Non-pigmented ciliary epithelial cell (primary cell): ENCODE measurements at regions not wholly inside any gene's neighbourhood (a gene's known extent, or its start where the extent isn't known, plus 50 kb on each side); places are given as distances from the start of the nearest gene placed in this dataset.

Source experiments
- DNase-seq: peaks from one replicate; pipeline ENCODE4 v3.0.0-alpha.2; 2010; ENCODE audit warnings: low read depth

DNA sequence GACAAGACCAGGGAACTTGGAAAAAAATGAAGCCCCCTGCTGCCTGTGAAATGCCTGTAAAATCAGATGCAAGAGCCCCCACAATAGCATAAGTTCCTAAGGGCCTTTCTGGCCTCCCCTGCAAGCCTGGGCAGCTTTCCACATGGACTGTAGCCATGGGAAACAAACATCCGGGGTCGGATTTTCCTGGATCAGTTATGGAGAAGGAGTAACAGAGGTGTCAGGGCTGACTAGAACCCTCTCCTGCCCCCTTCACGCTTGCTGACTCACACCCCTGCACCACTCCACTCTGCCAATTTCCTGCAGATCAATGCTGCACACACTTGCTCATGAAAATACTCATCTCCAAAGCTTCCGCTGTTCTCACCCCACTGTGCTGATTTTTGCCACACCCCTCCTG, 258.6 kb downstream of the CBLN1 start:
- no peak for DNase-seq

GRCh38 chr16:49022351-49022963, 259.2 kb downstream of the CBLN1 start:
- no peak for DNase-seq

GRCh38 chr16:49021136-49021535, 260.5 kb downstream of the CBLN1 start:
- peak; percentile 14 for DNase-seq

GRCh38 chr16:49020436-49020835, 261.2 kb downstream of the CBLN1 start:
- no peak for DNase-seq

DNA sequence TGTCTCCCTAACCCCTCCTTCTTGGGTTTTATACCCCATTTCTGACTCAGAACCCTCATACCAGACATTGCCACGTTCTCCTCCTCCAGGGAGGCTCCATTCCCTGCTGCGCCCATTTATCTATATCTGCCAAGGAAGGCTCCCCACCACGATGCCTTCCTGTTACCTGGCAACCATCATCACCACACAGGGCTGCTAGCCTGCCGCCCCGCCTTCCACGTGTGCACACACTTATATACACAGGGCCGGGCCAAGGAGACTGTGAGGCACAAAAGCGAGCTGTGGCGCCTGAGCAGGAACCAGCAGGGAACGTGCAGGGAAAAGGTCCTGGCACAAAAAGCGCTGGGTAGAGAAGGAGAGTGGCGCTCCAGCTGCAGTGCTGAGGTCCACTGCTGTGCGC, 261.8 kb downstream of the CBLN1 start:
- DNase-seq = no peak

DNA sequence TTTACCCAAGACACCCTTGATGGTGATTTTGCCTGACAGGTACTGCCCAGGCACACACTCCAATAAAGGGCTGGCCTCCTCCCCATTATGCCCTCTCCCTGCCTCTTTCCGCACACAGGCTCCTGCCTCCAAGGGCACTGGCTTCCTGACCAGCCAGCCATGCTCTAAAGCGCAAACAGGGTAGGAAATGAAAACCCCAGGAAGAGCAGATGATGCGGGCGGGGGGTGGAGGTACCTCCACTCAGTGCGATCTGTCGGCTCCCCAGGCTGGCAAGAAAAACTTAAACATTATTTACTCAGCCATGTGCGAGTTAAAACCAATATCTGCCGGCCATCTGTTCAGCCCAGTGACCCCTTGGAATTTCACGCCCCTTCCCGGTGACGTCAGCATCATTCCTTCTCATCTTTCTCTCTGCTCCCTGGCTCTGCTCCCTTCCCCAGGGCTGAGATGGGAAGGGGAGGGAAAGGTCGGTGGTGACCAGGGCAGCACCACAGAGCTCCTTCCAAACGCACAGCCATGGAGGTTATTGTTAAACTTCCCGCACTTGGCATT, 262.5 kb downstream of the CBLN1 start:
- no peak for DNase-seq

GRCh38 chr16:49018259-49018931, 263.2 kb downstream of the CBLN1 start:
- no peak for DNase-seq

DNA sequence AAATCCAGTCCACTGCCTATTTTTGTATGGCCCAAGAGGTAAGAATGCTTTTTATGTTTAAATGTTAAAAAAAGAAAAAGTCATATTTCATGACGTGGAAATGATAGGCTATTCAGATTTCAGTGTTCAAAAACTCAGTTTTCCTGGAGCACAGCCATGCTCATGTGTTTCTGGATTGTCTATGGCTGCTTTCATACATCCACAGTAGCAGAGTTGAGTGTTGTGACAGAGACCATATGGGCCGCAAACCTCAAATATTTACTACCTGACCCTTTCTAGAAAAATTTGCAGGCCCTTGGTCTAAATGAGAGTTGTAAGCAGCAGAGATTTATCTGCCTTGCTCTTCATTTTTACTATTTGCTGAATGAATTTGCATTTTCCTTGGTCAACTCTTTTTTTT, 264.1 kb downstream of the CBLN1 start:
- no peak for DNase-seq

DNA sequence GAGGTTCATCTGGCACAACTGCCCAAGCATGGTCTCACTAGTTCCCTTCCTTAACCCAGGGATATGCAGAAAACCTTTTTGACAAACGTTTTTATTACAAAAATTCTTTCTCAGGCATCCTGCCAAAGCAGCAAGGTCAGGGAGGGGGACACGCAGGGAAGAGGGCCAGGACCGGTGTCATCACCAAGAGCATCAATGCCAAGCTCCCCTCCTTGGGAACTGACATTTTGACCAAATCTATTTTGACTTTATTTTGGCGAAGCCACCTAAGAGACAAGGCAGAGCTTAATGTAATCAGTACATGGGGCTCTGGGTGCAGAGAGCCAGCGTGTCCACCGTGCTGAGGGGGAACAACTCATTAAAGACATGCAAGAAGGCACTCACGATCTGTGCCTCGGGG, 265.2 kb downstream of the CBLN1 start:
- DNase-seq = no peak

- no peak for DNase-seq
These were observed 266.4 kb downstream of the CBLN1 start for GRCh38 chr16:49015225-49015592.

- no peak for DNase-seq
These were observed 267.1 kb downstream of the CBLN1 start for GRCh38 chr16:49014277-49015224.

GRCh38 chr16:49013727-49014080, 267.9 kb downstream of the CBLN1 start:
- DNase-seq = no peak

- no peak for DNase-seq
These were observed 268.5 kb downstream of the CBLN1 start for GRCh38 chr16:49012961-49013726.

DNA sequence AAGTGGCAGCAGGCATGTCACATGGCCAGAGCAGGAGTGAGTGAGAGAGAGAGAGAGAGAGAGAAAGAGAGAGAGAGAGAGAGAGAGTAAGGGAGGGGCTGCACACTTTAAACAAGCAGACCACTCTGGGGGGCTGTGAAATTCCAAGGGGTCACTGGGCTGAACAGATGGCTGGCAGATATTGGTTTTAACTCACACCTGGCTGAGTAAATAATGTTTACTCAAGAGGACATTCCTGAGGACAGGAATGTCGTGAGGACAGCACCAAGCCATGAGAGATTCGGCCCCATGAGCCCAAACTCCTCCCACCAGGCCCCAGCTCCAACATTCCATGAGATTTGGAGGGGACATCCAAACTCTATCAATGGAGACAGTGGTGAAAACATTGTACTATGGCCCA, 269.7 kb downstream of the CBLN1 start:
- no peak for DNase-seq

DNA sequence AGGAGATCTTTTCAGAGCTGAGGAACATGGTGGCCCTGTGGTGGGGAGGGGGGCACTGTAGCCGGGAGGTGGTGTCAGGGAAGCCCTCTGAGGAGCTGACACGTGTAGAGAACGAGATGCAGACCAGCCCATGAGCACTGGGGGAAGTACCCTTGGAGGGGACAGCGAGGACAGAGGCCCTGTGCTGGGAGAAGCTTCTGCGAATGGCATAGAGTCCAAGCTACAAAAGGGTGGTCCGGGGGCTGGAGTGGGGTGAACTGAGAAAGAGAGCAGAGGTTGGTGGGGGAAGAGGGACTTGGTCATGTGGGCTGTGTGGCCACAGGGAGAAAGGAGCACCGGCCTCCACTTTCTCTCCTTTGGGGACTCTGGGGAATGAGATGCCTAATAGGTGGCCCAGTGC, 270.8 kb downstream of the CBLN1 start:
- DNase-seq = no peak

GRCh38 chr16:49010396-49010795, 271.2 kb downstream of the CBLN1 start:
- no peak for DNase-seq

- no peak for DNase-seq
These were observed 272.4 kb downstream of the CBLN1 start for GRCh38 chr16:49009204-49009603.

DNA sequence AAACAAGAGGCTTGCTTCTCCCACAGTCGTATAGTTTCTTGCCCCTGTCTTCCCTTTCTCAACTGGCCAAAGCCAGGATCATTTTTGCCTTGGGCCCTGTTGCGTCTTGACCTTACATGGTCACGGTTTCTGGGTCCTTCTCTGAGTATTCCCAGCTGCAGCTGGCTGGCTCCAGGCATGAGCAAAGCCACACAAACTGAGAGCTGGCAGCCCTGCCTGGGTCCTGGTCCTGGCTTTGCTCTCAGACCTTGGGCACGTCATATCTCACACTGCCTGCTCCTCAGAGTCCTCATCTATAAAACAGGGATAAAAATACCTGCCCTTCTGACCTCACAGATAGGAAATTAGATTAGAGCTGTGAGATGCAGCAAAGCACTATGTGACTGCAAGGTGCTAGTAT, 277.6 kb downstream of the CBLN1 start:
- no peak for DNase-seq

DNA sequence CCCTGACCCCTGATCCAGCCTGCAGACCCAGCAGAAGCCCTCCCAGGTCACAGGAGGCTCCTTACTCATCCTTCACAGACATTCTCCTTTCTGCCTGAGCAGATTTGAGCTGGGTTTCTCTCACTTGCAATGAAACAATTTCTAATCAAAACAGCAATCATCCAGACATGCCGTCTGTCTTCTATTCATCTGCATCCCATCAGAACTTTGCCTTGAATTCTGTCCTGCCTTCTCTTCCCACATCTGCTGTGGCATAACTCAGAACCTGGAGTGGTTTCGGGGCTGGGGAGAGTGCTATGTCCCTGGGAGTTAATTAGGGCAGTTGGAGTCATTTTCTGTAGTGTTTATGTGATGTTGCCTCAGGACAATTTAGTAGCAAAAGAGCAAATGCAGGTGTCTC, 278.6 kb downstream of the CBLN1 start:
- no peak for DNase-seq

DNA sequence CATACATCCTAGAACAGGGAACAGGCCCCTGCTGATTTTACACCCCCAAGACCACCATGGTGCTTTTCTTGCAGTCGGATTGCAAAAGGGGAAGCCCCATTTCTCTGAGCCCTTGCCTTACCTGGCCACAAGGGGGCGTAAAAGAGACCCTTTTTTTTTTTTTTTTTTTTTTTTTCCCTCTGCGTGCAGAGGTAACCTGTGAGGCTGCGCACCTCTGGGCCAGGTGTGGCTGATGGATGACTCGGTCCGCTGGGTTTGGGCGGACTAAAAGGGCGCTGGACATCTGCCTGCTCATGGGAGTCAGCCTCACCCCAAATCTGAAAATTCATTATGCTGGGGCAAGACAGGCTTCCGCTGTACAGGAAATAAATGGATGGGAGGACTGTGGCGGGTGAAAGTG, 281.0 kb downstream of the CBLN1 start:
- DNase-seq = no peak

DNA sequence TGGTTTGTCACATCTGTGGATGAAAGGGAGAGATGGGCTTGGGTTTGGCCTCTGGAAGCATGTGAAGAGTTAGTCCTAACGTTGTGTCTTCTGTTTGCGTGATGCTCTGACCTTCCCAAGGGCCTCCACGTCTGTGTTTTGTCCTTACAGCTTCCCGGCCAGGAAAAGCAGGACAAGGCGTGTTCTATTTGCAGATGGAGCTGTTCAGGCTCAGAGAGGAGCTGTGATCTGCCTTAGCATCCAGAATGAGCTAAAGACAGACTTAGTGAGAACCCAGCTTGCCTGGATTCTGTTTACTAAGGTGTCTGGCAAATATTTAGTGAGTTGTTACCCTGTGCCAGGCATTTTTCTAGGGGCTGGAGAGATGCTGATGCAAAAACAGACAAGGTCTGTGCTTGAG, 282.1 kb downstream of the CBLN1 start:
- DNase-seq = no peak

- no peak for DNase-seq
These were observed 282.6 kb downstream of the CBLN1 start for GRCh38 chr16:48999044-48999443.
